ENCODE measurements at regions not wholly inside any gene's neighbourhood (a gene's known extent, or its start where the extent isn't known, plus 50 kb on each side); places are given as distances from the start of the nearest gene placed in this dataset.

- TF ChIP-seq EGR1 (IDR thresholded peaks at IDR 0.05) = no peak
- no peak for TF ChIP-seq CEBPB (IDR thresholded peaks at IDR 0.05)
Observed at GRCh38 chrX:42577936-42578470, 200.0 kb downstream of the PPP1R2C start.

- TF ChIP-seq USF1 (IDR thresholded peaks at IDR 0.05) (no peak), RAD21 (IDR thresholded peaks at IDR 0.05; ENCODE audit: low read depth) (no peak), FOXM1 (IDR thresholded peaks at IDR 0.05; ENCODE audit: borderline replicate concordance, low read depth) (no peak), CEBPB (IDR thresholded peaks at IDR 0.05) (no peak), YY1 (IDR thresholded peaks at IDR 0.05; ENCODE audit: low read depth) (no peak), ZBTB7A (IDR thresholded peaks at IDR 0.05; ENCODE audit: low read depth) (no peak), MAX (IDR thresholded peaks at IDR 0.05) (no peak), TEAD4 (IDR thresholded peaks at IDR 0.05) (no peak), TAF1 (IDR thresholded peaks at IDR 0.05; ENCODE audit: low read depth) (no peak), TCF12 (IDR thresholded peaks at IDR 0.05; ENCODE audit: low read depth) (no peak)
Observed at GRCh38 chrX:42567268-42567667, 210.7 kb downstream of the PPP1R2C start.

- TF ChIP-seq TAF1 (IDR thresholded peaks at IDR 0.05; ENCODE audit: low read depth) = no peak
- TF ChIP-seq NFIC (IDR thresholded peaks at IDR 0.05) = no peak
- no peak for TF ChIP-seq USF1 (IDR thresholded peaks at IDR 0.05)
- TF ChIP-seq EP300 (IDR thresholded peaks at IDR 0.05; ENCODE audit: borderline replicate concordance) = no peak
- TF ChIP-seq CREB1 (IDR thresholded peaks at IDR 0.05; ENCODE audit: low read depth) = no peak
Observed at GRCh38 chrX:42565739-42566138, 212.2 kb downstream of the PPP1R2C start.

- no peak for TF ChIP-seq USF1 (IDR thresholded peaks at IDR 0.05)
- TF ChIP-seq RAD21 (IDR thresholded peaks at IDR 0.05; ENCODE audit: low read depth) = no peak
- peak; percentile 65; the same call in 1 of the 2 replicates for TF ChIP-seq REST (IDR thresholded peaks at IDR 0.05; ENCODE audit: low read depth)
- no peak for TF ChIP-seq CREB1 (IDR thresholded peaks at IDR 0.05; ENCODE audit: low read depth)
- TF ChIP-seq EP300 (IDR thresholded peaks at IDR 0.05; ENCODE audit: borderline replicate concordance) = no peak
Observed at GRCh38 chrX:42546800-42547199, 231.2 kb downstream of the PPP1R2C start.

GRCh38 chrX:42544883-42545282 lies 233.1 kb downstream of the PPP1R2C start:
- no peak for TF ChIP-seq NFIC (IDR thresholded peaks at IDR 0.05)
- no peak for TF ChIP-seq CREB1 (IDR thresholded peaks at IDR 0.05; ENCODE audit: low read depth)
- TF ChIP-seq EGR1 (IDR thresholded peaks at IDR 0.05) = no peak
- TF ChIP-seq ZBTB7A (IDR thresholded peaks at IDR 0.05; ENCODE audit: low read depth) = no peak
- no peak for TF ChIP-seq MAX (IDR thresholded peaks at IDR 0.05)
- no peak for TF ChIP-seq FOXM1 (IDR thresholded peaks at IDR 0.05; ENCODE audit: borderline replicate concordance, low read depth)

- TF ChIP-seq NFIC (IDR thresholded peaks at IDR 0.05) (no peak), CREB1 (IDR thresholded peaks at IDR 0.05; ENCODE audit: low read depth) (no peak), USF1 (IDR thresholded peaks at IDR 0.05) (no peak), REST (IDR thresholded peaks at IDR 0.05; ENCODE audit: low read depth) (no peak), MAX (IDR thresholded peaks at IDR 0.05) (no peak)
Observed at GRCh38 chrX:42541554-42541953, 236.4 kb downstream of the PPP1R2C start.

Data from Ishikawa (cell line).